IPS DF 6.9 (cell line): ENCODE measurements at regions not wholly inside any gene's neighbourhood (a gene's known extent, or its start where the extent isn't known, plus 50 kb on each side); places are given as distances from the start of the nearest gene placed in this dataset.

ENCODE experiments used
- DNase-seq: peaks from one replicate; pipeline ENCODE4 v3.0.0-alpha.2; 2013; ENCODE audit warnings: low read depth, low spot score
- H3K27ac ChIP-seq: one replicate; pipeline ENCODE4 v1.5.1; 2013; ENCODE audit warnings: low read length, control low read depth
- H3K27me3 ChIP-seq: 2 replicates; pipeline ENCODE4 v1.6.1; 2013; ENCODE audit warnings: mild to moderate bottlenecking, low read length; ENCODE audit not compliant: control insufficient read depth, insufficient read depth
- H3K36me3 ChIP-seq: 2 replicates; pipeline ENCODE4 v1.6.1; 2013; ENCODE audit warnings: low read length; ENCODE audit not compliant: control insufficient read depth, insufficient read depth
- H3K4me1 ChIP-seq: 2 replicates; pipeline ENCODE4 v1.6.1; 2013; ENCODE audit warnings: low read length; ENCODE audit not compliant: control insufficient read depth, insufficient read depth
- H3K4me3 ChIP-seq: 2 replicates; pipeline ENCODE4 v1.5.1; 2013; ENCODE audit warnings: mild to moderate bottlenecking, low read length
- H3K9me3 ChIP-seq: 2 replicates; pipeline ENCODE4 v1.6.1; 2013; ENCODE audit warnings: low read length, inconsistent platforms; ENCODE audit not compliant: control insufficient read depth, insufficient read depth
- WGBS: extraction: QIAGEN DNeasy Blood & Tissue Kit; methylation state at CpG from one replicate; pipeline ENCODE4 v1.1.7; 2013; ENCODE audit warnings: mixed read lengths, missing lambda C conversion rate; ENCODE audit not compliant: insufficient read length, insufficient coverage; 5-methylcytosine and 5-hydroxymethylcytosine counted together

GRCh38 chr2:51969347-51969746, 937.4 kb upstream of the NRXN1 start:
- H3K4me1 ChIP-seq = no peaks in the 10 kb centered on the region
- no peak overlapping the region for H3K27ac ChIP-seq
- WGBS = no CpG with 5 or more reads among the region's 1 CpG
- H3K36me3 ChIP-seq = no peaks in the 10 kb centered on the region
- DNase-seq = no peak
- H3K9me3 ChIP-seq = no peaks in the 10 kb centered on the region
- no peak overlapping the region for H3K4me3 ChIP-seq
- no peaks in the 10 kb centered on the region; the same call in 1 of the 2 replicates for H3K27me3 ChIP-seq

DNA sequence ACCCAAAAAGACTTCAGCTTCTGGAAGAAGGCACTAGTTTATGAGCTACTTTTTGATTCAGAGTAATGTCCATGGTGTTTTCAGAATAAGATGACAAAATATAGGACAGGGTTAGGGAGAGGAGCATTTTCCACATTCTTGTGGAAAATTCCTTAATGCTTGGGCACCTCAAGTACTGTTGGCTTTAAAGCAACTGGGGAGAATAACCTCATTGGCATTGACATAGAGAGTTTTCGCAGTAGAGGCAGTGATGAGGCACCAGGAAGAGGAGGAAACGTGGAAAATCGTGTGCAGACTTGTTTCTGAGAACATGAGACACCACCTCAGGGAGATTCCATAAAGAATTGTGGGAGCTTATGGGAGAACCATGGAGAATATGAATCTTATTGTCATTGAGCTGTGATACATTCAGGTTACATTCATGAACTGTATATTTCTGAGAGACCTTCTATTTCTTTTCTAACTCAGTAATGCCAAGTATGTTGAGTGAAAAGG, 929.0 kb upstream of the NRXN1 start:
- H3K4me1 ChIP-seq = no peaks in the 10 kb centered on the region
- no peak for DNase-seq

GRCh38 chr2:51960281-51960680, 928.3 kb upstream of the NRXN1 start:
- Histone ChIP-seq H3K27me3 (no peaks in the 10 kb centered on the region), H3K4me1 (no peaks in the 10 kb centered on the region), H3K4me3 (no peak overlapping the region), H3K9me3 (no peaks in the 10 kb centered on the region), H3K36me3 (no peaks in the 10 kb centered on the region), H3K27ac (no peak overlapping the region)
- no CpG with 5 or more reads among the region's 2 CpGs for WGBS
- no peak for DNase-seq

More for the DNA sequence above, 929.0 kb upstream of the NRXN1 start:
- Histone ChIP-seq H3K27ac (no peak overlapping the region), H3K36me3 (no peaks in the 10 kb centered on the region), H3K9me3 (no peaks in the 10 kb centered on the region), H3K4me3 (no peak overlapping the region), H3K27me3 (no peaks in the 10 kb centered on the region)
- no CpG with 5 or more reads among the region's 3 CpGs for whole genome bisulfite sequencing

- WGBS = no CpG with 5 or more reads among the region's 2 CpGs
- Histone ChIP-seq H3K9me3 (no peaks in the 10 kb centered on the region), H3K36me3 (no peaks in the 10 kb centered on the region), H3K4me3 (no peak overlapping the region), H3K4me1 (no peaks in the 10 kb centered on the region), H3K27me3 (no peaks in the 10 kb centered on the region), H3K27ac (no peak overlapping the region)
- no peak for DNase-seq
Measured at GRCh38 chr2:51959696-51960095, 927.8 kb upstream of the NRXN1 start.

GRCh38 chr2:51953931-51954330, 922.0 kb upstream of the NRXN1 start:
- Histone ChIP-seq H3K27me3 (no peaks in the 10 kb centered on the region), H3K36me3 (no peaks in the 10 kb centered on the region), H3K27ac (no peak overlapping the region), H3K4me3 (no peak overlapping the region), H3K4me1 (no peaks in the 10 kb centered on the region), H3K9me3 (peaks cover 1% of the 10 kb centered on the region; the same call in 1 of the 2 replicates)
- no peak for DNase-seq

DNA sequence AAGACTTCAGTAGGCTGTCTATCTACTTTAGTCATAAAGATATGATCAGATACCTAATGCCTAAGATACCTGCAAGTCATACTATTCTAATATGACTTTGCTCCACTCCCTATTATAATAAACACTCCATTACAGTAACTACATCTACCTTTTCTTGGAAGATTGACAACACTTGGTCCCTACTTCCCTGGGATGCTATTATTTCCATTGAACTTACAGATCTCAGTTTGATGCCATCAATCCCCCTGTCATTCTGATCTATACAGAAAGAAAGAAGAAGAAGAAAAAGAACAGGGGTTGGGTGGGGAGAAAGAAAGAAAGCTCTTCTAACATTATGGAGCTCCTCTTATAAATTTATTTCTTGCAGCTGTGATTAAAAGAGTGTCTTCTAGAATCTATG, 889.1 kb upstream of the NRXN1 start:
- no peak for DNase-seq
- Histone ChIP-seq H3K27me3 (no peaks in the 10 kb centered on the region), H3K4me1 (no peaks in the 10 kb centered on the region), H3K36me3 (no peaks in the 10 kb centered on the region), H3K9me3 (0 out of 2 replicates have a peak, but pooled peaks cover 1% of the 10 kb centered on the region), H3K4me3 (no peak overlapping the region), H3K27ac (no peak overlapping the region)

GRCh38 chr2:51920509-51920908, 888.6 kb upstream of the NRXN1 start:
- WGBS = no CpG with 5 or more reads among the region's 6 CpGs

DNA sequence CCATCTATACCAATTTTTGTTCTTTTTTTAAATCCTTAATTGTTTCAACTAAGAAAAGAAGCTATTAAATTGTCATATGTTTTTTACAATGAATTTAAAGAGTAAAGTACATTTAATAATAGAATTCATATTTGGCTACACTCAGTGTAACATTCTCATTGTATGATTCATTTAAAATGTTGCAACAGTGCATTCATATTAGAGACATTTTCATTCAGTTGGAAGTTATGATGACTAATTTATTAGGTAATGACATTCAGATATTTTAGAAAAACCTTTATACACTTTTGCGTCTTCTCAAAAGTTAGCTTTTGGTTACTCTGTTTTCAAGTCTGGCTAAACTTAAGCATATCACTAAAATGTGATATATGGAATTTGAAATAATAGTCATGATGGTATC, 887.5 kb upstream of the NRXN1 start:
- Histone ChIP-seq H3K27me3 (no peaks in the 10 kb centered on the region), H3K36me3 (no peaks in the 10 kb centered on the region), H3K27ac (no peak overlapping the region), H3K9me3 (0 out of 2 replicates have a peak, but pooled peaks cover 1% of the 10 kb centered on the region), H3K4me3 (no peak overlapping the region), H3K4me1 (no peaks in the 10 kb centered on the region)
- no peak for DNase-seq
- WGBS = no CpG with 5 or more reads among the region's 1 CpG

More at GRCh38 chr2:51920509-51920908, 888.6 kb upstream of the NRXN1 start:
- Histone ChIP-seq H3K27ac (no peak overlapping the region), H3K9me3 (0 out of 2 replicates have a peak, but pooled peaks cover 1% of the 10 kb centered on the region), H3K4me3 (no peak overlapping the region), H3K36me3 (no peaks in the 10 kb centered on the region), H3K27me3 (no peaks in the 10 kb centered on the region), H3K4me1 (no peaks in the 10 kb centered on the region)
- DNase-seq = no peak

DNA sequence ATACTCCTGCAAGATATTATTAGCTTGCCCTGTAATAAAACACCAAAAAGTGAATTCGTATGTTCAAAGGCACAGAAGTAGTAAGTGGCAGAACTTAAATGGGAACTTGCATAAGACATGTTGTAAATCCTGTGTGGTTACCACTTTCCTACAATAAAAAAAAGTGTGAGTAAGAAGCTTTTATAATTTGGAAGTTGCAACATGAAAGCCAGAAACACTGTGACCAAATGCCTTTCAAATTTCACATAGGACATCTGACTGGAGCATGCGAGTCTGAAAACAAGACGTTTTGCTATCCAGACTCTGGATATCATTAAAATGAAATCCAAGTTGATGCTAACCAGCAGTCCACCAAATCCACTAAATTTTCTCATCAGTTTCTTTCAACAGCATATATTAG, 886.2 kb upstream of the NRXN1 start:
- no peak for DNase-seq
- H3K27ac ChIP-seq = no peak overlapping the region
- H3K9me3 ChIP-seq = no peaks in the 10 kb centered on the region
- WGBS = no CpG with 5 or more reads among the region's 3 CpGs
- H3K4me3 ChIP-seq = no peak overlapping the region
- no peaks in the 10 kb centered on the region for H3K27me3 ChIP-seq
- H3K4me1 ChIP-seq = no peaks in the 10 kb centered on the region
- no peaks in the 10 kb centered on the region for H3K36me3 ChIP-seq

- no peaks in the 10 kb centered on the region for H3K9me3 ChIP-seq
- no peak overlapping the region for H3K27ac ChIP-seq
- no peaks in the 10 kb centered on the region for H3K36me3 ChIP-seq
- DNase-seq = no peak
- no CpG with 5 or more reads among the region's 1 CpG for WGBS
- H3K4me3 ChIP-seq = no peak overlapping the region
- H3K4me1 ChIP-seq = no peaks in the 10 kb centered on the region
- H3K27me3 ChIP-seq = no peaks in the 10 kb centered on the region
Measured at GRCh38 chr2:51903728-51904127, 871.8 kb upstream of the NRXN1 start.

DNA sequence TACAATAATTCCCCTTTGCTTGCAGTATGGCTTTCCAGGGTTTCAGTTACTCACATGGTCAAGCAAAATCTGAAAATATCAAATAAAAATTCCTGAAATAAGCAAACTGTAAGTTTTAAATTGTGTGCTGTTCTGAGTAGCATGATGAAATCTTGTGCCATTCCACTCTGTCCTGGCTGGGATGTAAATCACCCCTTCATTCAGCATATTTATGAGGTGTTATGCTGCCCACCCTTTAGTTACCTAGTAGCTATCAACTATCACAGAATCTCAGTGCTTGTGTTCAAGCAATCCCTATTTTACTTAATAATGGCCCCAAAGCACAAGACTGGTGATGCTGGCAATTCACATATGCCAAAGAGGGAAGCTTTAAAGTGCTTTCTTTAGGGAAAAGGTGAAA, 867.7 kb upstream of the NRXN1 start:
- Histone ChIP-seq H3K9me3 (no peaks in the 10 kb centered on the region), H3K27me3 (no peaks in the 10 kb centered on the region), H3K36me3 (no peaks in the 10 kb centered on the region), H3K27ac (no peak overlapping the region), H3K4me3 (no peak overlapping the region), H3K4me1 (no peaks in the 10 kb centered on the region)
- DNase-seq = no peak
